ENCODE measurements at regions not wholly inside any gene's neighbourhood (a gene's known extent, or its start where the extent isn't known, plus 50 kb on each side); places are given as distances from the start of the nearest gene placed in this dataset.

DNA sequence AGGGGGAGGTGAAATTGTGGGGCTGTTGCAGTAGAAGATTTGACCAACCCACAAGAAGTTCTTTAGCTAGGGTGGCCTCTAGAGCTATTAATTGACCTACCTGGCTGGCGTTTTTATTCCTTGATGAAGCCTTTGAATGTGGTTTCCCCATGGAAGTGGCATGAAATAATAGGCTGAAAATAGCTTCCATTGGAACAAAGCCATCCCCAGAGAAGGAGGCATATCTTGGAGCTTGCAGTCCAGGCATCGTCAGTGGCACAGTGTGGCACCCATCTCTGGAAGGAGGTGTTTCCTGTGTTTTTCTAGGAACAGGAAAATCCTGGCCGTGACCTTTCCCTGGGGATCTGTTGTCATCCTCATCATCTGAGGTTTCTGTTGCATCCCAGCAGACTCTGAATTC is 96.3 kb upstream of the WDR1 start:
- TF ChIP-seq CTCF (IDR thresholded peaks at IDR 0.05): no peak
- WGBS, 2 donors: 14 to 19% methylated on average over 3 of the region's 3 CpGs
- H3K4me3 ChIP-seq: no peak overlapping the region
- no peaks in the 10 kb centered on the region for H3K27me3 ChIP-seq
- no peak overlapping the region for H3K27ac ChIP-seq
- DNase-seq: peak in 1 of 2 donors; percentile 7
- no peaks in the 10 kb centered on the region for H3K9me3 ChIP-seq
- no peaks in the 10 kb centered on the region for H3K4me1 ChIP-seq
- no peaks in the 10 kb centered on the region for H3K36me3 ChIP-seq
- intact Hi-C loops (cut with DNase I): no loop called here
- peak in 2 of 8 donors; percentile 55 to 66 for ATAC-seq

- Histone ChIP-seq H3K36me3 (no peaks in the 10 kb centered on the region), H3K27me3 (no peaks in the 10 kb centered on the region), H3K27ac (no peak overlapping the region), H3K4me1 (no peaks in the 10 kb centered on the region), H3K4me3 (no peak overlapping the region), H3K9me3 (no peaks in the 10 kb centered on the region)
- 74 to 86% methylated on average over 2 of the region's 2 CpGs for WGBS, 2 donors
- DNase-seq (no peak), ATAC-seq (no peak)
- TF ChIP-seq CTCF (IDR thresholded peaks at IDR 0.05): no peak
- intact Hi-C loops (cut with DNase I): no loop called here
Measured at GRCh38 chr4:10212400-10212799, 95.8 kb upstream of the WDR1 start.

- Histone ChIP-seq H3K9me3 (no peaks in the 10 kb centered on the region), H3K4me3 (no peak overlapping the region), H3K4me1 (no peaks in the 10 kb centered on the region), H3K27ac (no peak overlapping the region), H3K27me3 (no peaks in the 10 kb centered on the region), H3K36me3 (no peaks in the 10 kb centered on the region)
- 70 to 78% methylated on average over 4 of the region's 4 CpGs for WGBS, 2 donors
- no peak for TF ChIP-seq CTCF (IDR thresholded peaks at IDR 0.05)
- intact Hi-C loops (cut with DNase I): loop anchor here in 1 of 10 donors (1.0 kb wide), 1 partner anchor 27 kb away; no protein-coding TSS in a partner anchor
- no peak for ATAC-seq
- DNase-seq: no peak
Measured at GRCh38 chr4:10207116-10207515, 90.5 kb upstream of the WDR1 start.

DNA sequence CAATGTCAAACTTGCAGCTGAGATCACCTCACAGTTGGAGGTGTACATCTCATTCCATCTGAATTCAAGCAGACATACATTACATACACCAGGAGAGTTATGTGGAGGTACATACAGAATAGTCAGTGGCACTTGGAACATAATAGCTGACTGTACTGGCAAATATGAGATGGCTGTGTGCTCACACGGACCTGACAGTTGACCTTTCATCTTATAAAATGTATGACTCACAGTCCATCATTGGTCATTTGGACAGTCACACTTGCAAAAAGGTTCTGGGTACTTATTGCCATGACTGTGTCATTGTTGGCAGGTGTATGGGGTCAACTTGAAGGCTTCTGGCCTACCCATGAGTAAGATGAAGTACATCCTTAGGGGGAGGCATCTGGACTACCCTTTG is 88.6 kb upstream of the WDR1 start:
- intact Hi-C loops (cut with DNase I): no loop called here
- H3K9me3 ChIP-seq: no peaks in the 10 kb centered on the region
- H3K4me1 ChIP-seq: no peaks in the 10 kb centered on the region
- peak in 1 of 8 donors; percentile 18 for ATAC-seq
- no peak for TF ChIP-seq CTCF (IDR thresholded peaks at IDR 0.05)
- no peak overlapping the region for H3K4me3 ChIP-seq
- DNase-seq: no peak
- H3K27me3 ChIP-seq: no peaks in the 10 kb centered on the region
- H3K36me3 ChIP-seq: no peaks in the 10 kb centered on the region
- H3K27ac ChIP-seq: no peak overlapping the region
- WGBS, 2 donors: 47 to 56% methylated on average over 1 of the region's 1 CpG
